ENCODE measurements at regions not wholly inside any gene's neighbourhood (a gene's known extent, or its start where the extent isn't known, plus 50 kb on each side); places are given as distances from the start of the nearest gene placed in this dataset.

DNA sequence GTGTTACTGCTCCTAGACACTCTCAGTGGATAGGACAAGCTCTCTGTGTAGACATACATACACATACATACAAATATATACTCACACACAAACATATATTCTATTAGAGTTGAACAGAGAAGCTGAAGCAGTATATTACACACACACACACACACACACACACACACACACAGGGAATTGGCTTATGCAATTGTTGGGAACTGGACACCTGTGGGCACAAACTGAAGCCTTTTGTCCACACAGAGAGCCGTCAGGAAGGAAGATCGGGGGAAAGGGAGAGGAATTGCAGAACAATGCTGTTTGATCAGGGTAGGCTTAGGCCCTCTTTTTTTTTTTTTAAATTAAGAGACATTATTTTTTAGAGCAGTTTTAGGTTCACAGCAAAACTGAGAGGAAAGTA, 180.7 kb upstream of the DDHD1 start:
- TF ChIP-seq, protein P1, sequence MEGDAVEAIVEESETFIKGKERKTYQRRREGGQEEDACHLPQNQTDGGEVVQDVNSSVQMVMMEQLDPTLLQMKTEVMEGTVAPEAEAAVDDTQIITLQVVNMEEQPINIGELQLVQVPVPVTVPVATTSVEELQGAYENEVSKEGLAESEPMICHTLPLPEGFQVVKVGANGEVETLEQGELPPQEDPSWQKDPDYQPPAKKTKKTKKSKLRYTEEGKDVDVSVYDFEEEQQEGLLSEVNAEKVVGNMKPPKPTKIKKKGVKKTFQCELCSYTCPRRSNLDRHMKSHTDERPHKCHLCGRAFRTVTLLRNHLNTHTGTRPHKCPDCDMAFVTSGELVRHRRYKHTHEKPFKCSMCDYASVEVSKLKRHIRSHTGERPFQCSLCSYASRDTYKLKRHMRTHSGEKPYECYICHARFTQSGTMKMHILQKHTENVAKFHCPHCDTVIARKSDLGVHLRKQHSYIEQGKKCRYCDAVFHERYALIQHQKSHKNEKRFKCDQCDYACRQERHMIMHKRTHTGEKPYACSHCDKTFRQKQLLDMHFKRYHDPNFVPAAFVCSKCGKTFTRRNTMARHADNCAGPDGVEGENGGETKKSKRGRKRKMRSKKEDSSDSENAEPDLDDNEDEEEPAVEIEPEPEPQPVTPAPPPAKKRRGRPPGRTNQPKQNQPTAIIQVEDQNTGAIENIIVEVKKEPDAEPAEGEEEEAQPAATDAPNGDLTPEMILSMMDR (IDR thresholded peaks at IDR 0.05; ENCODE audit: low read depth, low read length, poor library complexity, severe bottlenecking), result no peak
- TF ChIP-seq EZH2phosphoT487 (IDR thresholded peaks at IDR 0.05; ENCODE audit: borderline replicate concordance, low read length), result no peak

Data from DOHH2 (cell line).